HEK293 (cell line): ENCODE measurements at regions not wholly inside any gene's neighbourhood (a gene's known extent, or its start where the extent isn't known, plus 50 kb on each side); places are given as distances from the start of the nearest gene placed in this dataset.

Source experiments
- CTCF ChIA-PET: fragments of 350-600 bp; formaldehyde crosslinking; extraction: SDS; loops from one replicate; lab custom pipeline; 2021; ENCODE audit warnings: antibody characterized with exemption; lab: Yijun Ruan, JAX
- POLR2A ChIA-PET: fragments of 300-600 bp; formaldehyde crosslinking; extraction: SDS; loops from one replicate; lab custom pipeline; 2020; ENCODE audit warnings: antibody characterized with exemption, inconsistent platforms; lab: Yijun Ruan, JAX
- H3K27ac ChIP-seq: fragments of 200-500 bp; sonication (Bioruptor generic); 2 replicates; pipeline ENCODE4 v1.5.1; 2014; ENCODE audit warnings: low read depth, low read length, control low read depth, inconsistent platforms; ENCODE audit errors: extremely low read depth
- H3K36me3 ChIP-seq, 2 experiments: fragments of 200-500 bp in 1 of 2; sonication (Bioruptor generic) in 1 of 2; 1 replicate in 1 of 2; 2 replicates in 1 of 2; pipeline ENCODE4 v1.5.1; 2014 to 2017; ENCODE audit warnings: inconsistent platforms in 2 of 2, low read length in 2 of 2; ENCODE audit not compliant: control insufficient read depth in 2 of 2, insufficient read depth in 1 of 2
- H3K4me1 ChIP-seq: fragments of 200-500 bp; sonication (Bioruptor generic); 2 replicates; pipeline ENCODE4 v1.5.1; 2014; ENCODE audit warnings: mild to moderate bottlenecking, low read length, inconsistent platforms; ENCODE audit not compliant: control insufficient read depth, insufficient read depth
- H3K4me3 ChIP-seq: 2 replicates; pipeline ENCODE4 v1.5.1; 2011; ENCODE audit warnings: low read depth, mild to moderate bottlenecking, control low read depth, low read length, moderate library complexity
- H3K9me3 ChIP-seq: fragments of 200-500 bp; sonication (Bioruptor generic); 2 replicates; pipeline ENCODE4 v1.5.1; 2014; ENCODE audit warnings: low read depth, low read length, inconsistent platforms; ENCODE audit not compliant: control insufficient read depth, insufficient read depth
- BCL11B ChIP-seq: fragments of 450-650 bp; formaldehyde crosslinking; IDR thresholded peaks from 2 replicates; pipeline ENCODE4 v1.5.1; 2016; ENCODE audit warnings: low read depth, missing biosample characterization, missing genetic modification characterization
- GFI1B ChIP-seq: fragments of 450-650 bp; formaldehyde crosslinking; IDR thresholded peaks from 2 replicates; pipeline ENCODE4 v1.5.1; 2016; ENCODE audit warnings: missing biosample characterization, missing genetic modification characterization
- HOXD13 ChIP-seq: sonication (generic); formaldehyde crosslinking; IDR thresholded peaks from 2 replicates; pipeline ENCODE4 v1.8.0; 2022; ENCODE audit warnings: missing genetic modification reagents, borderline replicate concordance
- MEIS1 ChIP-seq: sonication (generic); formaldehyde crosslinking; IDR thresholded peaks from 2 replicates; pipeline ENCODE4 v1.8.1; 2022; ENCODE audit warnings: missing genetic modification reagents, mild to moderate bottlenecking, borderline replicate concordance
- SP2 ChIP-seq: fragments of 450-650 bp; formaldehyde crosslinking; IDR thresholded peaks from 2 replicates; pipeline ENCODE4 v1.5.1; 2016; ENCODE audit warnings: missing biosample characterization, missing genetic modification characterization
- SP7 ChIP-seq: fragments of 450-650 bp; formaldehyde crosslinking; IDR thresholded peaks from 2 replicates; pipeline ENCODE4 v1.5.1; 2016; ENCODE audit warnings: missing biosample characterization, missing genetic modification characterization
- ZBTB20 ChIP-seq: fragments of 450-650 bp; formaldehyde crosslinking; IDR thresholded peaks from 2 replicates; pipeline ENCODE4 v1.5.1; 2016; ENCODE audit warnings: missing biosample characterization, missing genetic modification characterization
- ZFHX2 ChIP-seq: fragments of 450-650 bp; formaldehyde crosslinking; conservative IDR thresholded peaks from 2 replicates; pipeline ENCODE4 v1.5.1; 2016; ENCODE audit warnings: missing biosample characterization, missing genetic modification characterization
- ZNF138 ChIP-seq: fragments of 450-650 bp; formaldehyde crosslinking; IDR thresholded peaks from 2 replicates; pipeline ENCODE4 v1.5.1; 2016; ENCODE audit warnings: missing biosample characterization, missing genetic modification characterization, borderline replicate concordance
- ZNF16 ChIP-seq: fragments of 450-650 bp; formaldehyde crosslinking; IDR thresholded peaks from 2 replicates; pipeline ENCODE4 v1.5.1; 2016; ENCODE audit warnings: low read depth, missing biosample characterization, missing genetic modification characterization
- ZNF302 ChIP-seq: fragments of 450-650 bp; formaldehyde crosslinking; IDR thresholded peaks from 2 replicates; pipeline ENCODE4 v1.5.1; 2016; ENCODE audit warnings: missing biosample characterization, missing genetic modification characterization, low read depth
- ZNF610 ChIP-seq: fragments of 450-650 bp; formaldehyde crosslinking; IDR thresholded peaks from 2 replicates; pipeline ENCODE4 v1.5.1; 2016; ENCODE audit warnings: missing biosample characterization, missing genetic modification characterization, borderline replicate concordance
- ZNF654 ChIP-seq: fragments of 450-650 bp; formaldehyde crosslinking; IDR thresholded peaks from 2 replicates; pipeline ENCODE4 v1.5.1; 2016; ENCODE audit warnings: low read depth, missing biosample characterization, missing genetic modification characterization
- ZNF785 ChIP-seq: fragments of 450-650 bp; formaldehyde crosslinking; IDR thresholded peaks from 2 replicates; pipeline ENCODE4 v1.5.1; 2016; ENCODE audit warnings: missing biosample characterization, missing genetic modification characterization
- ZNF792 ChIP-seq: fragments of 450-650 bp; formaldehyde crosslinking; IDR thresholded peaks from 2 replicates; pipeline ENCODE4 v1.5.1; 2016; ENCODE audit warnings: missing biosample characterization, missing genetic modification characterization
- TF ChIP-seq, protein P1 (sequence below): fragments of 450-650 bp; formaldehyde crosslinking; IDR thresholded peaks from 2 replicates; pipeline ENCODE4 v1.5.1; 2016; ENCODE audit warnings: missing biosample characterization, missing genetic modification characterization, low read depth
- TF ChIP-seq, protein P2 (sequence below): fragments of 450-650 bp; formaldehyde crosslinking; conservative IDR thresholded peaks from 2 replicates; pipeline ENCODE4 v1.5.1; 2016; ENCODE audit warnings: low read depth, missing biosample characterization, missing genetic modification characterization
- TF ChIP-seq, protein P3 (sequence below): fragments of 450-650 bp; formaldehyde crosslinking; IDR thresholded peaks from 2 replicates; pipeline ENCODE4 v1.5.1; 2016; ENCODE audit warnings: missing biosample characterization, missing genetic modification characterization
- TF ChIP-seq, protein P4 (sequence below): fragments of 450-650 bp; formaldehyde crosslinking; IDR thresholded peaks from 2 replicates; pipeline ENCODE4 v1.5.1; 2016; ENCODE audit warnings: missing biosample characterization, missing genetic modification characterization
- TF ChIP-seq, protein P5 (sequence below): fragments of 450-650 bp; formaldehyde crosslinking; optimal IDR thresholded peaks from 2 replicates; pipeline ENCODE3; 2016; ENCODE audit warnings: missing biosample characterization, mild to moderate bottlenecking, missing genetic modification characterization
- TF ChIP-seq, protein P6 (sequence below): fragments of 450-650 bp; formaldehyde crosslinking; IDR thresholded peaks from 2 replicates; pipeline ENCODE4 v1.5.1; 2016; ENCODE audit warnings: missing biosample characterization, missing genetic modification characterization
- TF ChIP-seq, protein P7 (sequence below): fragments of 450-650 bp; formaldehyde crosslinking; IDR thresholded peaks from 2 replicates; pipeline ENCODE4 v1.5.1; 2016; ENCODE audit warnings: missing biosample characterization, missing genetic modification characterization

DNA sequence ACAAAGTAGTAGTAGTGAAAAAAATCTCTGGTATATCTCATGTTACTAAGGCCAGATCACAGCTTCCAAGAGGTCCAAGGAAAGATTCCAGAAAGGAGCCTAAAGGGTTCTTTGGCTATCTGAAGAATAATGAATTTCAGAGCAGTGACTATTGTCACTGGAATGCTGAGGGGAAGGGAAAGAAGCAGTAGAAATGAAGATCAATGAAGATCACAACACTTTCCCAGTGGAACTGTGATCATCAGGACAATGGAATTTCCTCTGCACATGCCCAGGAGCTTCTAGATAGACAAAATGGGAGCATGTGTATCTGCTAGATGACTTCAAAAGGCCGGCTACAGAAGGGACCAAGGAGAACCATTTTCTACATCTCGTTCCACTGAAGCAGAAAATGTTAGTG, 219.5 kb upstream of the PHYHIPL start (continued):
- TF ChIP-seq ZNF654 (tag by site-specific recombination) (no peak), ZNF302 (tag by site-specific recombination) (no peak), ZNF16 (tag by site-specific recombination) (no peak), ZNF138 (tag by site-specific recombination) (no peak), HOXD13 (CRISPR knock-in tag) (no peak), SP7 (no peak), ZFHX2 (tag by site-specific recombination) (no peak), ZNF610 (tag by site-specific recombination) (no peak), ZNF785 (tag by site-specific recombination) (no peak), GFI1B (no peak)
- TF ChIP-seq, protein P1, sequence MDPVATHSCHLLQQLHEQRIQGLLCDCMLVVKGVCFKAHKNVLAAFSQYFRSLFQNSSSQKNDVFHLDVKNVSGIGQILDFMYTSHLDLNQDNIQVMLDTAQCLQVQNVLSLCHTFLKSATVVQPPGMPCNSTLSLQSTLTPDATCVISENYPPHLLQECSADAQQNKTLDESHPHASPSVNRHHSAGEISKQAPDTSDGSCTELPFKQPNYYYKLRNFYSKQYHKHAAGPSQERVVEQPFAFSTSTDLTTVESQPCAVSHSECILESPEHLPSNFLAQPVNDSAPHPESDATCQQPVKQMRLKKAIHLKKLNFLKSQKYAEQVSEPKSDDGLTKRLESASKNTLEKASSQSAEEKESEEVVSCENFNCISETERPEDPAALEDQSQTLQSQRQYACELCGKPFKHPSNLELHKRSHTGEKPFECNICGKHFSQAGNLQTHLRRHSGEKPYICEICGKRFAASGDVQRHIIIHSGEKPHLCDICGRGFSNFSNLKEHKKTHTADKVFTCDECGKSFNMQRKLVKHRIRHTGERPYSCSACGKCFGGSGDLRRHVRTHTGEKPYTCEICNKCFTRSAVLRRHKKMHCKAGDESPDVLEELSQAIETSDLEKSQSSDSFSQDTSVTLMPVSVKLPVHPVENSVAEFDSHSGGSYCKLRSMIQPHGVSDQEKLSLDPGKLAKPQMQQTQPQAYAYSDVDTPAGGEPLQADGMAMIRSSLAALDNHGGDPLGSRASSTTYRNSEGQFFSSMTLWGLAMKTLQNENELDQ (tag by site-specific recombination), result no peak
- TF ChIP-seq, protein P2, sequence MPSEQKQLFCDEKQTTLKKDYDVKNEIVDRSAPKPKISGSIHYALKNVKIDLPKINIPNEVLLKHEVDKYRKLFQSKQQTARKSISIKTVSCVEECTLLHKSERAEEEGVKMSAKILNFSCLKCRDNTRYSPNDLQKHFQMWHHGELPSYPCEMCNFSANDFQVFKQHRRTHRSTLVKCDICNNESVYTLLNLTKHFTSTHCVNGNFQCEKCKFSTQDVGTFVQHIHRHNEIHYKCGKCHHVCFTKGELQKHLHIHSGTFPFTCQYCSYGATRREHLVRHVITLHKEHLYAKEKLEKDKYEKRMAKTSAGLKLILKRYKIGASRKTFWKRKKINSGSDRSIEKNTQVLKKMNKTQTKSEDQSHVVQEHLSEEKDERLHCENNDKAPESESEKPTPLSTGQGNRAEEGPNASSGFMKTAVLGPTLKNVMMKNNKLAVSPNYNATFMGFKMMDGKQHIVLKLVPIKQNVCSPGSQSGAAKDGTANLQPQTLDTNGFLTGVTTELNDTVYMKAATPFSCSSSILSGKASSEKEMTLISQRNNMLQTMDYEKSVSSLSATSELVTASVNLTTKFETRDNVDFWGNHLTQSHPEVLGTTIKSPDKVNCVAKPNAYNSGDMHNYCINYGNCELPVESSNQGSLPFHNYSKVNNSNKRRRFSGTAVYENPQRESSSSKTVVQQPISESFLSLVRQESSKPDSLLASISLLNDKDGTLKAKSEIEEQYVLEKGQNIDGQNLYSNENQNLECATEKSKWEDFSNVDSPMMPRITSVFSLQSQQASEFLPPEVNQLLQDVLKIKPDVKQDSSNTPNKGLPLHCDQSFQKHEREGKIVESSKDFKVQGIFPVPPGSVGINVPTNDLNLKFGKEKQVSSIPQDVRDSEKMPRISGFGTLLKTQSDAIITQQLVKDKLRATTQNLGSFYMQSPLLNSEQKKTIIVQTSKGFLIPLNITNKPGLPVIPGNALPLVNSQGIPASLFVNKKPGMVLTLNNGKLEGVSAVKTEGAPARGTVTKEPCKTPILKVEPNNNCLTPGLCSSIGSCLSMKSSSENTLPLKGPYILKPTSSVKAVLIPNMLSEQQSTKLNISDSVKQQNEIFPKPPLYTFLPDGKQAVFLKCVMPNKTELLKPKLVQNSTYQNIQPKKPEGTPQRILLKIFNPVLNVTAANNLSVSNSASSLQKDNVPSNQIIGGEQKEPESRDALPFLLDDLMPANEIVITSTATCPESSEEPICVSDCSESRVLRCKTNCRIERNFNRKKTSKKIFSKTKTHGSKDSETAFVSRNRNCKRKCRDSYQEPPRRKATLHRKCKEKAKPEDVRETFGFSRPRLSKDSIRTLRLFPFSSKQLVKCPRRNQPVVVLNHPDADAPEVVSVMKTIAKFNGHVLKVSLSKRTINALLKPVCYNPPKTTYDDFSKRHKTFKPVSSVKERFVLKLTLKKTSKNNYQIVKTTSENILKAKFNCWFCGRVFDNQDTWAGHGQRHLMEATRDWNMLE (tag by site-specific recombination), result no peak
- TF ChIP-seq, protein P3, sequence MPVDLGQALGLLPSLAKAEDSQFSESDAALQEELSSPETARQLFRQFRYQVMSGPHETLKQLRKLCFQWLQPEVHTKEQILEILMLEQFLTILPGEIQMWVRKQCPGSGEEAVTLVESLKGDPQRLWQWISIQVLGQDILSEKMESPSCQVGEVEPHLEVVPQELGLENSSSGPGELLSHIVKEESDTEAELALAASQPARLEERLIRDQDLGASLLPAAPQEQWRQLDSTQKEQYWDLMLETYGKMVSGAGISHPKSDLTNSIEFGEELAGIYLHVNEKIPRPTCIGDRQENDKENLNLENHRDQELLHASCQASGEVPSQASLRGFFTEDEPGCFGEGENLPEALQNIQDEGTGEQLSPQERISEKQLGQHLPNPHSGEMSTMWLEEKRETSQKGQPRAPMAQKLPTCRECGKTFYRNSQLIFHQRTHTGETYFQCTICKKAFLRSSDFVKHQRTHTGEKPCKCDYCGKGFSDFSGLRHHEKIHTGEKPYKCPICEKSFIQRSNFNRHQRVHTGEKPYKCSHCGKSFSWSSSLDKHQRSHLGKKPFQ (tag by site-specific recombination), result no peak
- TF ChIP-seq, protein P4, sequence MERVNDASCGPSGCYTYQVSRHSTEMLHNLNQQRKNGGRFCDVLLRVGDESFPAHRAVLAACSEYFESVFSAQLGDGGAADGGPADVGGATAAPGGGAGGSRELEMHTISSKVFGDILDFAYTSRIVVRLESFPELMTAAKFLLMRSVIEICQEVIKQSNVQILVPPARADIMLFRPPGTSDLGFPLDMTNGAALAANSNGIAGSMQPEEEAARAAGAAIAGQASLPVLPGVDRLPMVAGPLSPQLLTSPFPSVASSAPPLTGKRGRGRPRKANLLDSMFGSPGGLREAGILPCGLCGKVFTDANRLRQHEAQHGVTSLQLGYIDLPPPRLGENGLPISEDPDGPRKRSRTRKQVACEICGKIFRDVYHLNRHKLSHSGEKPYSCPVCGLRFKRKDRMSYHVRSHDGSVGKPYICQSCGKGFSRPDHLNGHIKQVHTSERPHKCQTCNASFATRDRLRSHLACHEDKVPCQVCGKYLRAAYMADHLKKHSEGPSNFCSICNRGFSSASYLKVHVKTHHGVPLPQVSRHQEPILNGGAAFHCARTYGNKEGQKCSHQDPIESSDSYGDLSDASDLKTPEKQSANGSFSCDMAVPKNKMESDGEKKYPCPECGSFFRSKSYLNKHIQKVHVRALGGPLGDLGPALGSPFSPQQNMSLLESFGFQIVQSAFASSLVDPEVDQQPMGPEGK (tag by site-specific recombination), result no peak

DNA sequence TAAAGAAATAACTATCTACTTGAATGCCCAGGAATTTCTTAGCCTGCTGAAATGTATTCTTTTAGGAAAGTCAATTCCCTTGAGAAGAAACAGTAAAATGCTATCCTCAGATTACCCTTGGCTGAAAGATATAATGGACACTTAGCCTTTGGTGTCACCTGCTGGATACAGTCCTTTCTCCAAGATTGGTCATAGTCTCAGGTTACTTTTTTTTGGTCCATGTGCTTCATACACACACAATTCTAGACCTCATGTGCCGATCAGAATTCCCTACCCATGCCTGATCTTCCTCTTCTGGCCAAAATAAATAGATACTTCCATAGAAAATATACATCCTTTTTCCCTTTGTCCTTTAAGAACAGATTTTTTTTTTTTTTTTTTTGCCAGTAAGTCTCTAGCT, 218.9 kb upstream of the PHYHIPL start:
- H3K36me3 ChIP-seq, result no peaks in the 10 kb centered on the region
- no peaks in the 10 kb centered on the region for H3K4me1 ChIP-seq
- ChIA-PET CTCF (no interaction called here), POLR2A (no interaction called here)
- no peaks in the 10 kb centered on the region for H3K9me3 ChIP-seq
- no peak overlapping the region for H3K27ac ChIP-seq
- TF ChIP-seq, protein P5, sequence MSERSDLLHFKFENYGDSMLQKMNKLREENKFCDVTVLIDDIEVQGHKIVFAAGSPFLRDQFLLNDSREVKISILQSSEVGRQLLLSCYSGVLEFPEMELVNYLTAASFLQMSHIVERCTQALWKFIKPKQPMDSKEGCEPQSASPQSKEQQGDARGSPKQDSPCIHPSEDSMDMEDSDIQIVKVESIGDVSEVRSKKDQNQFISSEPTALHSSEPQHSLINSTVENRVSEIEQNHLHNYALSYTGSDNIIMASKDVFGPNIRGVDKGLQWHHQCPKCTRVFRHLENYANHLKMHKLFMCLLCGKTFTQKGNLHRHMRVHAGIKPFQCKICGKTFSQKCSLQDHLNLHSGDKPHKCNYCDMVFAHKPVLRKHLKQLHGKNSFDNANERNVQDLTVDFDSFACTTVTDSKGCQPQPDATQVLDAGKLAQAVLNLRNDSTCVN (tag by site-specific recombination), result no peak
- TF ChIP-seq, protein P6, sequence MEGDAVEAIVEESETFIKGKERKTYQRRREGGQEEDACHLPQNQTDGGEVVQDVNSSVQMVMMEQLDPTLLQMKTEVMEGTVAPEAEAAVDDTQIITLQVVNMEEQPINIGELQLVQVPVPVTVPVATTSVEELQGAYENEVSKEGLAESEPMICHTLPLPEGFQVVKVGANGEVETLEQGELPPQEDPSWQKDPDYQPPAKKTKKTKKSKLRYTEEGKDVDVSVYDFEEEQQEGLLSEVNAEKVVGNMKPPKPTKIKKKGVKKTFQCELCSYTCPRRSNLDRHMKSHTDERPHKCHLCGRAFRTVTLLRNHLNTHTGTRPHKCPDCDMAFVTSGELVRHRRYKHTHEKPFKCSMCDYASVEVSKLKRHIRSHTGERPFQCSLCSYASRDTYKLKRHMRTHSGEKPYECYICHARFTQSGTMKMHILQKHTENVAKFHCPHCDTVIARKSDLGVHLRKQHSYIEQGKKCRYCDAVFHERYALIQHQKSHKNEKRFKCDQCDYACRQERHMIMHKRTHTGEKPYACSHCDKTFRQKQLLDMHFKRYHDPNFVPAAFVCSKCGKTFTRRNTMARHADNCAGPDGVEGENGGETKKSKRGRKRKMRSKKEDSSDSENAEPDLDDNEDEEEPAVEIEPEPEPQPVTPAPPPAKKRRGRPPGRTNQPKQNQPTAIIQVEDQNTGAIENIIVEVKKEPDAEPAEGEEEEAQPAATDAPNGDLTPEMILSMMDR (tag by site-specific recombination), result no peak
- TF ChIP-seq ZBTB20 (no peak), SP2 (tag by site-specific recombination) (no peak), MEIS1 (no peak), ZNF792 (tag by site-specific recombination) (no peak), BCL11B (tag by site-specific recombination) (no peak)
- TF ChIP-seq, protein P7, sequence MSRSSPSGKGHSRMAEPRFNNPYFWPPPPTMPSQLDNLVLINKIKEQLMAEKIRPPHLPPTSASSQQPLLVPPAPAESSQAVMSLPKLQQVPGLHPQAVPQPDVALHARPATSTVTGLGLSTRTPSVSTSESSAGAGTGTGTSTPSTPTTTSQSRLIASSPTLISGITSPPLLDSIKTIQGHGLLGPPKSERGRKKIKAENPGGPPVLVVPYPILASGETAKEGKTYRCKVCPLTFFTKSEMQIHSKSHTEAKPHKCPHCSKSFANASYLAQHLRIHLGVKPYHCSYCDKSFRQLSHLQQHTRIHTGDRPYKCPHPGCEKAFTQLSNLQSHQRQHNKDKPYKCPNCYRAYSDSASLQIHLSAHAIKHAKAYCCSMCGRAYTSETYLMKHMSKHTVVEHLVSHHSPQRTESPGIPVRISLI, result no peak
- TF ChIP-seq, all 188 proteins: peak for 0
- H3K4me3 ChIP-seq, result no peak overlapping the region
